Spleen (tissue), 7 donors: ENCODE measurements at regions not wholly inside any gene's neighbourhood (a gene's known extent, or its start where the extent isn't known, plus 50 kb on each side); places are given as distances from the start of the nearest gene placed in this dataset.

Source experiments
- POLR2A ChIP-seq, 3 donors: fragments of 450-650 bp; IDR thresholded peaks; one replicate each; pipeline ENCODE4 v1.5.1; 2017; ENCODE audit warnings: antibody characterized with exemption in 3 of 3, mild to moderate bottlenecking in 1 of 3
- POLR2AphosphoS5 ChIP-seq, 3 donors: sonication (generic); formaldehyde crosslinking; IDR thresholded peaks; one replicate each; pipeline ENCODE4 v1.5.1; 2017; ENCODE audit warnings: antibody characterized with exemption in 3 of 3
- TF ChIP-seq, protein P1 (sequence below), 11 experiments: fragments of 200-600 bp in 7 of 11; fragments of 450-650 bp in 4 of 11; sonication (generic) in 4 of 11; IDR thresholded peaks in 8 of 11; conservative IDR thresholded peaks in 3 of 11; 1 replicate in 7 of 11; 2 replicates in 4 of 11; pipeline versions ENCODE4 v1.4.0 to v1.8.0; 2016 to 2021; ENCODE audit warnings: antibody characterized with exemption in 11 of 11, inconsistent platforms in 4 of 11, mild to moderate bottlenecking in 1 of 11
- donor health status: DM: no; HTN: no; CAD: no; lungs with moderate emphysema.
- donor health status: DM: no; HTN: no; CAD: no.
- donor health status: DM: no; HTN: no; CAD: no.

DNA sequence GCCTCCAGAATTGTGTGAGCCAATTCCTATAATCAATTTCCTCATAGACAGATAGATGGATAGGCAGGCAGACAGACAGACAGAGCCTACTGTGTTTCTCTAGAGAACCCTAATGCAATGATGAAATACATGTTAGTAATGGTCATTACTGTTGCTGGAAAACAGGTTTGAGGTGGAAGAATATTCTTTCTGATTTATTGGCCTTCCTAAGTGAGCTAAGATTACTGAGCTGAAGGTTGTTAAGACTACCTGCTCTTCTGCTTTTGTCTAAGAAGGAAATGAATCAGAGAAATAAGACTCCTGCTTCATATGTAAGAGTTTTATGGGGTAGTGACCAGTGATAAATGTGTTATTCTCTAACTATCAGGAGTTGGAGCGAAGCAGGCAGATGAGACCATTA is 219.9 kb downstream of the ELAVL2 start:
- TF ChIP-seq, protein P1, sequence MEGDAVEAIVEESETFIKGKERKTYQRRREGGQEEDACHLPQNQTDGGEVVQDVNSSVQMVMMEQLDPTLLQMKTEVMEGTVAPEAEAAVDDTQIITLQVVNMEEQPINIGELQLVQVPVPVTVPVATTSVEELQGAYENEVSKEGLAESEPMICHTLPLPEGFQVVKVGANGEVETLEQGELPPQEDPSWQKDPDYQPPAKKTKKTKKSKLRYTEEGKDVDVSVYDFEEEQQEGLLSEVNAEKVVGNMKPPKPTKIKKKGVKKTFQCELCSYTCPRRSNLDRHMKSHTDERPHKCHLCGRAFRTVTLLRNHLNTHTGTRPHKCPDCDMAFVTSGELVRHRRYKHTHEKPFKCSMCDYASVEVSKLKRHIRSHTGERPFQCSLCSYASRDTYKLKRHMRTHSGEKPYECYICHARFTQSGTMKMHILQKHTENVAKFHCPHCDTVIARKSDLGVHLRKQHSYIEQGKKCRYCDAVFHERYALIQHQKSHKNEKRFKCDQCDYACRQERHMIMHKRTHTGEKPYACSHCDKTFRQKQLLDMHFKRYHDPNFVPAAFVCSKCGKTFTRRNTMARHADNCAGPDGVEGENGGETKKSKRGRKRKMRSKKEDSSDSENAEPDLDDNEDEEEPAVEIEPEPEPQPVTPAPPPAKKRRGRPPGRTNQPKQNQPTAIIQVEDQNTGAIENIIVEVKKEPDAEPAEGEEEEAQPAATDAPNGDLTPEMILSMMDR (IDR thresholded peaks at IDR 0.05 in 8 of 11, conservative IDR thresholded peaks at IDR 0.05 in 3 of 11) = no peak
- no peak for TF ChIP-seq POLR2A (IDR thresholded peaks at IDR 0.05)
- TF ChIP-seq POLR2AphosphoS5 (IDR thresholded peaks at IDR 0.05) = no peak
